Heart right ventricle (tissue), 16 donors: ENCODE measurements at regions not wholly inside any gene's neighbourhood (a gene's known extent, or its start where the extent isn't known, plus 50 kb on each side); places are given as distances from the start of the nearest gene placed in this dataset.

Source experiments
- ATAC-seq, 8 donors: fragments of 200-7000 bp; cut with Tn5 transposase; one replicate each; pipeline ENCODE4 v1.9.1; 2020; ENCODE audit warnings: mild to moderate bottlenecking in 8 of 8, moderate library complexity in 8 of 8, moderate number of reproducible peaks in 1 of 8
- DNase-seq, 2 donors: peaks; one replicate each; pipeline ENCODE4 v3.0.0-alpha.2; 2020
- H3K27ac ChIP-seq, 10 donors: fragments of 200-600 bp; sonication (generic) in 2 of 10; one replicate each; pipeline versions ENCODE4 v1.5.0 to v1.8.0; 2020 to 2022; ENCODE audit warnings: mild to moderate bottlenecking in 3 of 10
- H3K27me3 ChIP-seq, 7 donors: fragments of 200-600 bp; one replicate each; pipeline ENCODE4 v1.8.0; 2021 to 2022; ENCODE audit warnings: mild to moderate bottlenecking in 2 of 7
- H3K36me3 ChIP-seq, 9 donors: fragments of 200-600 bp; sonication (generic) in 1 of 9; one replicate each; pipeline versions ENCODE4 v1.5.0 to v1.8.0; 2020 to 2022; ENCODE audit warnings: mild to moderate bottlenecking in 2 of 9
- H3K4me1 ChIP-seq, 9 donors: fragments of 200-600 bp; sonication (generic) in 1 of 9; one replicate each; pipeline versions ENCODE4 v1.5.0 to v1.8.0; 2020 to 2022; ENCODE audit warnings: mild to moderate bottlenecking in 4 of 9
- H3K4me3 ChIP-seq, 10 donors: fragments of 200-600 bp; sonication (generic) in 2 of 10; one replicate each; pipeline versions ENCODE4 v1.5.0 to v1.8.0; 2020 to 2022; ENCODE audit warnings: mild to moderate bottlenecking in 7 of 10, moderate library complexity in 2 of 10
- H3K9me3 ChIP-seq, 11 donors: fragments of 200-600 bp in 10 of 11; sonication (generic) in 2 of 11; one replicate each; pipeline versions ENCODE4 v1.5.0 to v1.8.0; 2013 to 2022; ENCODE audit warnings: mild to moderate bottlenecking in 2 of 11, control low read depth in 1 of 11, moderate library complexity in 1 of 11
- WGBS, 2 donors: extraction: QIAGEN DNeasy Blood & Tissue Kit; methylation state at CpG; one replicate each; pipeline ENCODE4 v1.1.7; 2013; ENCODE audit warnings: inconsistent platforms in 1 of 2; 5-methylcytosine and 5-hydroxymethylcytosine counted together
- intact Hi-C, 10 donors: fragments of 100-400 bp; cut with DNase I; formaldehyde crosslinking; loops; one replicate each; pipeline versions ENCODE4 v1.11.1 to v1.14.2; 2022
- TF ChIP-seq, protein P1 (sequence below), 9 donors: fragments of 200-600 bp; sonication (generic) in 2 of 9; IDR thresholded peaks; one replicate each; pipeline versions ENCODE4 v1.5.0 to v1.8.0; 2021 to 2022; ENCODE audit warnings: antibody characterized with exemption in 9 of 9, mild to moderate bottlenecking in 5 of 9, moderate library complexity in 1 of 9
- donor health status: Arrhythmogenic right ventricular cardiomyopathy.
- donor health status: ischemic (EF 13 %, LVEDD 7.1; RV severe dilation, severe dysfunction).
- donor health status: healthy with polysubstance abuse.
- donor health status: DM: no; HTN: yes; CAD: no.
- donor health status: DM: no; HTN: no; CAD: no.
- donor health status: ischemic (EF 25% LVEDD 6.9; RV normal size, moderate dysfunction).
- donor health status: ischemic (EF 25% LVEDD 5.7; RV mildly dilated, moderate dysfunction).
- donor health status: healthy.
- donor health status: DM: yes; HTN: yes; CAD: no.
- donor health status: Ischemic cardiomyopathy.
- donor health status: ischemic (EF 35%, LVEDD 5.7; RV mildly dilated, moderate dysfunction).
- donor health status: nonischemic (EF 11% LVEDD 7.7; RV severe dilation, severe dysfunction).
- donor health status: DM: yes; HTN: yes; CAD: no.
- donor health status: PGD.
- donor health status: ischemic (EF 29% LVEDD 5.4; RV normal size, mild dysfunction).
- donor health status: nonischemic (EF 23%, LVEDD 6.1; RV moderate dilation, normal function).

DNA sequence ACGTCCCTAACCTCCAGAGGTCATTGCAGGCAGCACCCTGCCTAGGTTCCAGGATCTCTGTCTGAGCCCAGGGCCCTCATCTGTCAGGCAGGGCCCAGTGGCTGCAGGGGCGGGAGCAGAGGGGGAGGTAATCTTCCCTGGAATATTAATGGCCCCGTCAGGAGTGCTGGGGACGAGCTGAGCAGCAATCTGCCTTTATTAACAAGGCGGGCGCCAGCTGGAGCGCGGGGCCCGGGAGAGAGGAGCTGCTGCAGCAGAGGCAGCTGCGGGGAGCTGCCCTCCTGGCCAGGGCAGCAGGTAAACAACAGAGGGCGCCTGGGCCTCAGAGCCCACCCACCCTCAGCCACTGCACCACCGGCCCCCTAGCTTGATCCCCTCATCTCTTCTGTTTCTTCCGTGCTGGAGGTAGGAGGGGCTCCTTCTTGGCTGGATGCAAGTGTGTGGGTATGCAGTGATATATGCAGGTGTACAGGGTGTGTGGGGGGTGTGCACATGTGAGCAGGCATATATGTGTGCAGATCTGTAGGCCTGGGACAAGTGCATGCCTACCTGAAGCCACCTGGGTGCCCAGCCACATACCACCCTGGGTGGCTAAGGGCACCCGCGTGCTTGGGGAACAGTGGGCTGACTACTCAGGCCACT lies 131.8 kb upstream of the MLN start:
- H3K27me3 ChIP-seq = peaks cover 0 to 80% (median 59%) of the 10 kb centered on the region in 7 donors
- intact Hi-C loops = no loop called here
- no peak overlapping the region for H3K27ac ChIP-seq
- H3K9me3 ChIP-seq = no peaks in the 10 kb centered on the region
- no peak for DNase-seq
- no peak for ATAC-seq
- H3K4me3 ChIP-seq = no peak overlapping the region
- no peaks in the 10 kb centered on the region for H3K4me1 ChIP-seq
- WGBS, 2 donors = 39 to 40% methylated on average over 15 of the region's 15 CpGs
- no peaks in the 10 kb centered on the region for H3K36me3 ChIP-seq
- TF ChIP-seq, protein P1, sequence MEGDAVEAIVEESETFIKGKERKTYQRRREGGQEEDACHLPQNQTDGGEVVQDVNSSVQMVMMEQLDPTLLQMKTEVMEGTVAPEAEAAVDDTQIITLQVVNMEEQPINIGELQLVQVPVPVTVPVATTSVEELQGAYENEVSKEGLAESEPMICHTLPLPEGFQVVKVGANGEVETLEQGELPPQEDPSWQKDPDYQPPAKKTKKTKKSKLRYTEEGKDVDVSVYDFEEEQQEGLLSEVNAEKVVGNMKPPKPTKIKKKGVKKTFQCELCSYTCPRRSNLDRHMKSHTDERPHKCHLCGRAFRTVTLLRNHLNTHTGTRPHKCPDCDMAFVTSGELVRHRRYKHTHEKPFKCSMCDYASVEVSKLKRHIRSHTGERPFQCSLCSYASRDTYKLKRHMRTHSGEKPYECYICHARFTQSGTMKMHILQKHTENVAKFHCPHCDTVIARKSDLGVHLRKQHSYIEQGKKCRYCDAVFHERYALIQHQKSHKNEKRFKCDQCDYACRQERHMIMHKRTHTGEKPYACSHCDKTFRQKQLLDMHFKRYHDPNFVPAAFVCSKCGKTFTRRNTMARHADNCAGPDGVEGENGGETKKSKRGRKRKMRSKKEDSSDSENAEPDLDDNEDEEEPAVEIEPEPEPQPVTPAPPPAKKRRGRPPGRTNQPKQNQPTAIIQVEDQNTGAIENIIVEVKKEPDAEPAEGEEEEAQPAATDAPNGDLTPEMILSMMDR (IDR thresholded peaks at IDR 0.05) = no peak

GRCh38 chr6:33934731-33935270 lies 131.0 kb upstream of the MLN start:
- DNase-seq = no peak
- intact Hi-C loops = no loop called here
- H3K27ac ChIP-seq = no peak overlapping the region
- no peaks in the 10 kb centered on the region for H3K36me3 ChIP-seq
- TF ChIP-seq, protein P1 (IDR thresholded peaks at IDR 0.05) = no peak
- no peak for ATAC-seq
- 65 to 69% methylated on average over 7 of the region's 7 CpGs for WGBS, 2 donors
- no peak overlapping the region for H3K4me3 ChIP-seq
- peaks cover 0 to 76% (median 57%) of the 10 kb centered on the region in 7 donors for H3K27me3 ChIP-seq
- no peaks in the 10 kb centered on the region for H3K9me3 ChIP-seq
- H3K4me1 ChIP-seq = no peaks in the 10 kb centered on the region

DNA sequence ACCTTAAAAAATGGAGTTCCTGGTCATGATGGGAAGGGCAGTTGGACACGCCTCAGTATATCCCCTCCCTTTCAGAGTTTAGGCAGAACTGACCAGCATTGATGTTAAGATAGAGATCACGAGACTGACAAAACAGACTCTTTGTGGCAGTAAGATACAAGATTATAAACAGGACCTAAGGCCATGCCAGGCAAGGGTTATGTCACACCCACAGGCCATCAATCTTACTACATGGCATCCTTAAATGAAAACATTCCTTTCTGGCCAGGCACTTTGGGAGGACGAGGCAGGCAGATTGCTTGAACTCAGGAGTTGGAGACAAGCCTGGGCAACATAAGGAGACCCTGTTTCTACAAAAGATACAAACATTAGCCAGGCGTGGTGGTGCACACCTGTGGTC lies 129.3 kb upstream of the MLN start:
- Histone ChIP-seq H3K4me3 (no peak overlapping the region), H3K27ac (no peak overlapping the region), H3K27me3 (peaks cover 0 to 65% (median 48%) of the 10 kb centered on the region in 7 donors), H3K9me3 (peaks cover 0 to 10% (median 0%) of the 10 kb centered on the region in 11 donors), H3K36me3 (no peaks in the 10 kb centered on the region), H3K4me1 (no peaks in the 10 kb centered on the region)
- TF ChIP-seq, protein P1 (IDR thresholded peaks at IDR 0.05) = no peak
- DNase-seq (no peak), ATAC-seq (no peak)
- intact Hi-C loops = no loop called here
- WGBS, 2 donors = 44 to 47% methylated on average over 4 of the region's 4 CpGs

DNA sequence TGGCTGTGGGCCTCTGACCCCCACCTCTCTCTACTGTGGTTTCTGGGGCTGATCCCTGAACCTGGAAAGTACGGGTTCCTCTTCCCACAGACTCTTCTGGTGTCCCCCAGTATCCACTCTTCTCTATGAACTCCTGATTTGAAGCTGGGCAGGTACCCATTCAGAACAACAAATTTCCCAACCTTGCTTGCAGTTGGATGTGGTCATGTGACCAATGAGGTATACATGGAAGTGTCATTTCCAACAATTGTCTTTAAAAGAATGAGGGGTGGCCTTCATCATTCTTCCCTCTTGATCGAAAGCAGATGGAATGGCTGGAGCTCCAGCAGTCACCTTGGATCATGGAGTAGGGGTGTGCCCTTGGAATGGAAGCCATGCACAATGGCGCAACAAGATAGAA lies 128.0 kb upstream of the MLN start:
- DNase-seq (no peak), ATAC-seq (no peak)
- 82 to 85% methylated on average over 3 of the region's 3 CpGs for WGBS, 2 donors
- Histone ChIP-seq H3K36me3 (no peaks in the 10 kb centered on the region), H3K9me3 (peaks cover 0 to 12% (median 0%) of the 10 kb centered on the region in 11 donors), H3K4me3 (no peak overlapping the region), H3K27ac (no peak overlapping the region), H3K27me3 (peaks cover 0 to 57% (median 44%) of the 10 kb centered on the region in 7 donors), H3K4me1 (no peaks in the 10 kb centered on the region)
- TF ChIP-seq, protein P1 (IDR thresholded peaks at IDR 0.05) = no peak
- intact Hi-C loops = no loop called here
